ENCODE measurements at regions not wholly inside any gene's neighbourhood (a gene's known extent, or its start where the extent isn't known, plus 50 kb on each side); places are given as distances from the start of the nearest gene placed in this dataset.

GRCh38 chr10:120960725-120961124, 109.6 kb downstream of the WDR11 start:
- DNase-seq = no peak

DNA sequence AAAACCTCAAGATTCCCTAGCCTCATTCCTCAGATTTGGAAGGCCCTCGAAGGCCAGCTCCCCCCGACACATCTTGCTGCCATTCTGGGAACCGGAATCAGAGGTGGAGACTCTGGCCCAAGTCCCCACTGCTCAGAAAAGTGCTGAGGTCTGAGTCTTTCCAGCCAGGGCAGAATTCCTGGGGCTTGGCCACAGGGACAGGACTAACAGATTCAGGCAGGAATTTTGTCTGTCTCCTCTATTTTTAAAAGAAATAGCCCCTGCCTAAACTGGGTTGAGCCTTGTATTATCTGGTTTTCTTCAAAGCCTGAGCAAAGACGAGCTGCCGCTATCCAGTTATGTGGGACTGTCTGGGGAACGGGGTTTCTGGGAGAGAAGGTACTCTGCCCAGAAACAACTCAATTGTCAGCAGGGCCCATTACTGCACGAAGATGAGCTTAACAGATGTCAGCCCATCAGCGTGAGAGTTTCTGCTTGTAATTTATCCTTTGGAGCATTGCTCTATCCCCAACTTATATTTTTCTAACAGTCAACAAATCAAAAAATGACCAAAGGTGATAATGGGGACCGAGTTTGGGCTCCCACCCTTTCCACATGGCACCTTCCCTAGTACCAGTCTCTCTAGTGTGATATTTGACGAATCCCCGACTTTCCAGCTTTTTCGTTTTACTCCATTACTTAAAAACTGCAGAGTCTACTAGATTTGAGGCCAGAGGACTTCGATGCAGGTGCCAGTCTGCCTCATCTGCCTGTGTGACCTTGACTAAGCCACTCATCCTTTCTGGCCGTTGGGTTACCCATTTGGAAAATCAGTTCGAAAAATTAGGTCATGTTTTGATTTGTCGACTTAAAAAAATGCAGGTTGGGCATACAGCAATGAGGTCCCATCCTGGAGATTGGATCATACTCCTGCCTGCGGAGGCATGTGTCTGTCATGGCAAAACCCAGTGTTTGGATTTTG, 110.9 kb downstream of the WDR11 start:
- peak; percentile 75 for DNase-seq

DNA sequence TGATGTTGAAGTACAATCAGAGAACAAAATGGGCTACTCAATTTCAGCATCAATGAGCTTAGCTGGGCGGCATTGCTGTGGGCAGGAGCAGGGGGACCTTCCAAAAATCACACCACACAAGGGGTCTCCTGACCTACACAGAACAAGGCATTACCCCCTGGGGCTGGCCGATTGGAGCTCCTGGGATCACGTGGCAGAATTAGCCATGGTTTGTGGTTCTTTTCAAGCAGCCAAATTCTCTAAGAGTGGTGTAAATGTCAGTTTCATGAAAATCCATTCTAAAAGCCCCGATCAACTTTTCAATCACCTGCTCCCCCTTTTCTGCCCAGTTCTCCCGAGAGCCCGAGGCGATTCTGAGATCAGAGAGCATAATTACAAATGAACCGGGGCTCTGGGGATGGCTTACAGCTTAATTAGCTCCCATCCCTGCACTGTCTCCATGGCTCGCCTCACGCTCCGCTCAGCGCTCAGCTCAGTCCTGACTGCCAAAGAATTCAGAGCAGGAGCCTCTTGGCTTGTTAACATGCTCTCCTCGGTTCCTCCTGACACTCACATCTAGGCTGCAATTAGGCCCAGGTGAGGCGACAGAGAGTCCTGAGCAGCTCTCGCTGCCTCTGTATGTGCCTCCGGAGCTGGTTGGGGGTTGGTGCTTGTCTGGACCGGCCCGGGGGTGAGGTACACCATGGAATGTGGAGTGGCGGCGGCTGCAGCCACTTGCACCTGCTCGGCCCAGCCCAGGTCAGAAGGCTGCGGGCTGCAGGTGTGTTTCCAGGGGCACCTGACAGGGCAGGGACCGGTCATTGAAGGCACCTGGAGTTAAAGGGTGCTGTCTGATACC, 111.8 kb downstream of the WDR11 start:
- no peak for DNase-seq

DNA sequence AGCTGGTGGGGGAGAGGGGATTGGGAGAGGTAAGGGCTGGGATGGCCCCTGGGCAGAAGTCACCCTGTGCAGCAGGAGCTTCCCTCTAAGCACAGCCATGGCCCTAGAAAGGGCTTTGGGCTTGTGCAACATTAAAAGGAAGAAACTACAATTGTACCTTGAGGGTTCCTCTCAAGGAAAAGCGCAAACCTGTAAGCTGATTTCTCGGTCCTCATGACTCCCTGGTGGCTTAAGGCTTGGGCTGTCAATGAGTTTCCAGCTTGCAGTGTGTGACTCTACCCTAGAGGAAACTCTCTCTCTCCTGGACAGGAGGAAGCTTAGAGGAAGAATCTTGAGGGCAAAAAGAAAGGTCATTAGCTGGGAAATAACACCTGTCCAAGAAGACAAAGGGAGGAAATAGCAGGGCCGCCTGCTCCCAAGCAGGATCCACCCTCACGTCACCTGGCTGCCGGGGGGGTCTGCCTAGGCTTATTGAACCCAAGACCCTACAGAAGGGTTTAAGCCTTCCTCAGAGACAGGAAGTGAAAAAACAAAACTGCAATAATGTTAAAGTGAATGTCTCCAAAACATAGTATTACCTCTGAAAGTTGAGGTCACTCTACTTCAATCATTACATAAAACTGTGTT, 112.5 kb downstream of the WDR11 start:
- no peak for DNase-seq

DNA sequence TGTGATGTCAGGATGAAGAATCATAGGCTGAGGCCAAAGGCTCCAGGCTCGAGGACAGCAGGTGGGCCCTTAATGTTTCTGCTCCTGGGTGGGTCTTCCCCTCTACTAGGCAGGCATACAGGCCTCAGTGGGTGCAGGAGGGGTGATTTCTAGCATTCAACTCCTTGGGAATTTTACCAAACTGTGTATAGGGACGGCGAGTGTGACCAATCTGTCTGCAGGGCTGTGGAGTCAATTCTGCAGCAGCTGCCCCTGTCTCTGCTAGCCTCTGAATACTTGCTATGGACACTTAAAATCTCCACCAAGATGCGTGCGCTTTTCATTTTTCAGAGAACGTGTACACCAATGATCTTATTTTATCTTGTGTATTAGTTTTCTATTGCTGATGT, 115.5 kb downstream of the WDR11 start:
- no peak for DNase-seq

- no peak for DNase-seq
These were observed 118.1 kb downstream of the WDR11 start for GRCh38 chr10:120969219-120969645.

DNA sequence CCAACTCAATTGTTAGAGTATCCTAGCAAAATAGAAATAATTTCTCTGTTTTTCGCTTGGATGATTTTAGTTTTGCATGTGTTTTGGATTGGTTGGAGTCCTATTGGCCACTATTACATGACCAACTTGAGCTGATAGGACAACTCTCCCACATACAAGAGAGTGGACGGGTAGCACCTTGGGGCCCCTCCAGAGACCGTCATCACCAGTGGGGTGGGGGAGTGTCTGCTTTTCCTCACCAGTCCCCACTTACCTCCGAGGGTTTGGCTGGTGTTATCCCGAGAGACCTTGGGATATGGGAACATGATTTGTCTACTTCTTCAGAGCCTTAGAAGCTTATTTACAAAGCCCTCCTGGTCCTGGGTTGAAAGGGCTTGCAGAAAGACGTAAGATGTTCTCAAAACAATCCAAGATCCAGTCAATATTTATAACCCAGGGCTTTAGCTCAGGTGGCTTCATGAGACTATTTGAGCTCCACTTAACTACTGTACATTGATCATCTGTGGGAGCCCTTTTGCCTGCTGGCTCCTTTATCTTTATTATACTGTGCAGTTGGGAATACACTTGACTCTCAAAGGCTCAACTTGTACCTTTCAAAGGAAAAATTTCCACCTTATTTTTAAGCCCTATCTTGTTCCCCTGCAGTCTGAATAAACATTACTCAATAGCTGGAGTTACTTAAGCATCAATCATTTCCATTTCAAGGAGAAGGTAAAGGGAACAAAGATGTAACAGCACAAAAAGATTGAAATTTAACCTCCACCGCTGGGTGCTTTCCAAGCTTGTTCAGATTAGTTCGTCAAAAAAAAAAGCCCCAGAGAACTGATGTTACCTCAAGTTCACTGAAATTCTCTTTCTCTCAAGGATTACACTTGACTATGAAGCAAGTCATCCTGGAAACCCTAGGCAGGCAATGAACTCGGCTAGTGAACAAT, 119.7 kb downstream of the WDR11 start:
- no peak for DNase-seq

- DNase-seq = no peak
These were observed 120.5 kb downstream of the WDR11 start for GRCh38 chr10:120971671-120972070.

DNA sequence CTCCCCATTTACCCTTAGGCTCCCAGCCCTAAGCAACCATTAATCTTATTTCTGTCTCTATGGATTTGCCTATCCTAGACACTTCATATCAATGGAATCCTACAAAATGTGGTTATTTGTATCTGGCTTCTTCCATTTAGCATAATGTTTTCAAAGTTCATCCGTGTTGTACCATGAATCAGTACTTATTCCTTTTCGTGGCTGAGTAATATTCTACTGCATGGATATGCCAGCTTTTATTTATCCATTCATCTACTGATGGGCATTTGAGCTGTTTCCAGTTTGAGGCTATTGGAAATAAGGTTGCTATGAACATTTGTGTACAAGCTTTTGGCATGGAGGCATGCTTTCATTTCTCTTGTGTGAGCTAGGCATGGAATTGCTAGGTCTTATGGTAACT, 121.1 kb downstream of the WDR11 start:
- DNase-seq = no peak

GRCh38 chr10:120975072-120975867, 124.1 kb downstream of the WDR11 start:
- no peak for DNase-seq

DNA sequence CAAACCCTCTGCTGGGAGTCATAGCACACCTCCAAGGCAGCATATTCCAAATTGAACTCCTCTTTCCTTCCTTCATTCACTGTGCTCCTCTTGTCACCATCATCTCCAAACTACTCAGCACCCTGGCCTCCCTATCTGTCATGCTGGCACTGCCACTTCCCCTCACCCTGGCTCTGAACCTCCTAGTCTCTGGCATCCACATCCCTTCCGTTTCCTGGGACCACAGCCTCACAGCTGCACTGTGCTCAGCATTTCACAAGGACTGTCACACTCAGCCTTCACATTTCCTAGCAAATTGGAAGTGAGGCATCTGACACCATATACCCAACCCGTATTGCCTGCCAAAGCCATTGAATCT, 124.7 kb downstream of the WDR11 start:
- DNase-seq = no peak

DNA sequence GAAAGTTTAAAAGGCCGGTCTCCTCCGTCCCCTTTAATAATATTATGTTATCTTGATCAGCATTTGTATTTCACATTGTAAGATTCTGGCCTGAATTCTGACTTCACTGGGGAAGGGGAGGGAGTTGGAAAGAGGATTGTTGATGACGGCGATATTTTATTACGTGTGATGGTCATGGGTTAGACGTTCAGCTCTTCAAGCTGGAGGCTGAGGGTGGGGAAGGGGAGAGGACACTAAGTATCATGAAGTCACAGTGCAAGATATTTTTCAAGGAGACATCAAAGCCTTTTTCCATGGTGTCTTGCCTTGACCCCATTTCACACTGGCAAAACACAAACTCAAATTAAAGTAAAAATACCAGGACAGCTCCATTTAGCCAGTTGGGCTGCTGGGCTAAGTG, 126.7 kb downstream of the WDR11 start:
- DNase-seq = no peak

GRCh38 chr10:120978589-120979252, 127.6 kb downstream of the WDR11 start:
- DNase-seq = no peak

DNA sequence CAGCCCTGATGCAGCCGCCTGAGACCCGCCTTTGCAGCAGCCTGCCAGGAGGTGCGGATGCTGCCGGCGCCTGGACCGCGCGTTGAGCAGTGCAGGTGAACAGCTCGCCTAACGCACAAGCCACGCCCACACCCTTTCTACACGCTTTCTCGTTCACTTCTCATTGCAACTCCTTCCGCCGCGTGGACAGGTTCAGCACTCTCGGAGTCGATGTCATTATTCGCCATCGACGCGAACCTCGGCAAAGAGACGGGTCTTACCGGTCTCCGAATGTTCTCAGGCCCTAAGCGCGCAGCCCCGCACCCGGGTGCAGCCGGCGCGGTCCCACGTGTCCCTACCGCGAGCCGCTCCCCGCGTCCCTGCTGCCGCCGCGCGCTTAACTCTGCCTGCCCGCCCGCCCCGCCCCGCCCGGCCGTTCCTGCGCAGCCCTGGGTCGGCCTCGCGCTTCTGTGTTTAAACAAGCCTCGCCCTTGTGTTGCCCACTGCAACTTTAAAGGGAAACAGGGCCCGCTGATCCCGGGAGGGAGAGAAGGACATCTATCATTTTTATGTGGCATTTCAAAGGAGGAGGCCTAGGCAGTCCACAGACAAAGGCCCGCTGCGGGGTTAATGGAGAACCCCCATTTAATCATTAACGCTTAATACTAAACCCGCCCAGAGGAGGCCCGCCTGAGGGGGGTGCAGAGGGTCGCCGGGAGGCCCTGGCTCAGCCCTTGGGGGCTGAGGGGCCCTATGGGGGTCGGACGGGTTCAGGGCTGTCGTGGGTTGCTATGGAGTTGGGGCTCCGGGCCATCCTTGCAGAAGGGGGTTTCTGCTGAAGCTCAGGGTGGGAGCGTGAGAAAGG, 128.5 kb downstream of the WDR11 start:
- no peak for DNase-seq

GRCh38 chr10:120980279-120981255, 129.4 kb downstream of the WDR11 start:
- no peak for DNase-seq

DNA sequence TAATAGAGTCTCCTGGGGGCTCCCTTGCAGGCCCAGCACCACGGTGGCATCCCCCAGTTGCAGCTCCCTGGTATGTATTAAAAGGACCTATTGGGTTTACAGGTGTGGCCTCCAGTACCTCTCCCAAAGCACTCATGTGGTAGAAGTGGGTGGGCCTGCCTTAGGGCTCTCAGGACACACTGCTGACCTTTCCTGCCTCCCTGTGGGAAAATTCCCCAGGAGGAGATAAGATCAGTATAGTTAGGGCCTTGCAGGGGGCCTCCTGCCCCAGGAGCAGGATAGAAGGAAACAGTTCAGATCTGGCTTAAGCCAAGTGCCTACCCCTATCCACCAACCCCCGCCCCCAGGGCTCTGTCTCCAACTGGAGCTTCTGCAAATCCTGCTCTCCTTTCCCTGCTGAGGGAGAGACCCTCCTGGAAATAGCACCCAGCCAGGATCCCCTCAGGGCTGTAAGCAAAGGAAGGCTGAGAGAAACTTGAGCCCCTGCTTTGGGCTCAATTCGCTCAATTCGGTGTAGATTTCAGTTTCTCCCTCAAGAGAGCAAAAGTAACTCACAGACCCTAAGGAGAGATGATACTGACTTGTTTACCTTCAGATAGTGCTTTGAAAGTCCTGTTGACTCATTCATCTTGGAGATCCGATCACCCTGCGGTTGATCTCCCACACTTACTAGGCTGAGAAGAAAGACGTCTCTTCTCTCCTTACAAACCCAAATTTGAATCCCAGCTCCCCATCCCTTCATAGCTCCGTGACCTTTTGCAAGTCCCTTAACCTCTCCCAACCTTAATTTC, 130.6 kb downstream of the WDR11 start:
- no peak for DNase-seq

DNA sequence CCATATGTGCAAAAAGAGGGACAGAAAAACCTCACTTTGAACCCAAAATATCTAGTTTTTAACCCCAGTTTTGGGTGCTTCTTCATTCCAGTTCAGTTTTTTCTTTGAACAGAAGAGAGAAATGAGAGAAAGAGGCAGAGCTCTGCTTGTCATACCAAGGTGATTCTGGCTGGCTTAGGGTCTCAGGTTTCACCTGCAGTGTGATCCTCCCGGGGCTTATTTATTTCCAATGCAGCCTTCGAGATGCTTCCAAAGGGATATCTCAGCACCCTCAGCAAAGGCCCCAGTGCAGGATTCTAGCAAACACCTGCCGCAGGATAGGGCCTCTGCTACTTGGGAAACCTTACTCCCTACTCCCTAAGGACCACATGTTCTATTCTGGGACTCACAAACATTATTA, 131.3 kb downstream of the WDR11 start:
- no peak for DNase-seq

DNA sequence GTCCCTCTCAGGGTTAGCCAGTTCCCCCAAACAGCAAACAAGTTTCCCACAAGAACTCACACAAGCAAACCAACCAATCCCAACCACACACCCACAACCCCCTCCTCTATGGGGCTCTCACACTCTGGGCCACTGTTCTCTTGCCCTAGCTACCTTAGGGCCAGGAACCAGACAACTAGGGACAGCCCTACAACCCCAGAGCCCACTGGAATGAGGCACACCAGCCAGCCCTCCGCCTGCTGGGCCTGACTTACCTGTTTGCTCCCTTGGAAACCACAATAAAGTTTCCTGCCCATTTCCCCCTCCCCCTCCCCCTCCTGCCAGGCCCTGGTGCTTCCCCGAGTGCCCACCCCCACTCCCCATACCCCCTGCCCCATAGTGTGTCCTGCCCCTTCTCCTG, 132.6 kb downstream of the WDR11 start:
- no peak for DNase-seq

Measured in right hindlimb (tissue), 1 donor.